Ramos (cell line): ENCODE measurements at regions not wholly inside any gene's neighbourhood (a gene's known extent, or its start where the extent isn't known, plus 50 kb on each side); places are given as distances from the start of the nearest gene placed in this dataset.

Experiments
- in situ Hi-C: fragments of 300-500 bp; cut with MboI; formaldehyde crosslinking; loops from one replicate; pipeline ENCODE4 v1.14.3; 2022; ENCODE audit warnings: low sequenced_read_pairs; ENCODE audit not compliant: unreplicated experiment

- in situ Hi-C loops = no loop called here
Observed at GRCh38 chr11:8740129-8740528, 57.5 kb downstream of the RPL27A start.

GRCh38 chr11:8744423-8744822, 61.8 kb downstream of the RPL27A start:
- in situ Hi-C loops = no loop called here

GRCh38 chr11:8745431-8746253, 63.0 kb downstream of the RPL27A start:
- in situ Hi-C loops = no loop called here

- in situ Hi-C loops = no loop called here
Observed at GRCh38 chr11:8746331-8746974, 63.9 kb downstream of the RPL27A start.

GRCh38 chr11:8747173-8747572, 64.6 kb downstream of the RPL27A start:
- in situ Hi-C loops = no loop called here

GRCh38 chr11:8748317-8748716, 65.7 kb downstream of the RPL27A start:
- in situ Hi-C loops = no loop called here

- in situ Hi-C loops = no loop called here
Observed at GRCh38 chr11:8749202-8749601, 66.6 kb downstream of the RPL27A start.

GRCh38 chr11:8754241-8754640, 71.6 kb downstream of the RPL27A start:
- in situ Hi-C loops = no loop called here

GRCh38 chr11:8756201-8756600, 73.6 kb downstream of the RPL27A start:
- in situ Hi-C loops = no loop called here

- in situ Hi-C loops = no loop called here
Observed at GRCh38 chr11:8757047-8757446, 74.5 kb downstream of the RPL27A start.

GRCh38 chr11:8757533-8757932, 74.9 kb downstream of the RPL27A start:
- in situ Hi-C loops = no loop called here

- in situ Hi-C loops = no loop called here
Observed at GRCh38 chr11:8758619-8759169, 76.1 kb downstream of the RPL27A start.

- in situ Hi-C loops = no loop called here
Observed at GRCh38 chr11:8759634-8760033, 77.0 kb downstream of the RPL27A start.

GRCh38 chr11:8760896-8761295, 78.3 kb downstream of the RPL27A start:
- in situ Hi-C loops = no loop called here

- in situ Hi-C loops = no loop called here
Observed at GRCh38 chr11:8763070-8763685, 80.6 kb downstream of the RPL27A start.

GRCh38 chr11:8765294-8765693, 82.7 kb downstream of the RPL27A start:
- in situ Hi-C loops = no loop called here

GRCh38 chr11:8766043-8766987, 83.7 kb downstream of the RPL27A start:
- in situ Hi-C loops = no loop called here

GRCh38 chr11:8766988-8767374, 84.4 kb downstream of the RPL27A start:
- in situ Hi-C loops = no loop called here

- in situ Hi-C loops = no loop called here
Observed at GRCh38 chr11:8767466-8768142, 85.0 kb downstream of the RPL27A start.
